ENCODE measurements at regions not wholly inside any gene's neighbourhood (a gene's known extent, or its start where the extent isn't known, plus 50 kb on each side); places are given as distances from the start of the nearest gene placed in this dataset.

GRCh38 chr16:51707666-51708065 lies 556.6 kb upstream of the SALL1 start:
- 28% methylated on average over 4 of the region's 6 CpGs for WGBS (ENCODE audit: insufficient coverage)
- no peaks in the 10 kb centered on the region for H3K27me3 ChIP-seq (ENCODE audit: control insufficient read depth, insufficient read depth, low read length)
- peaks cover 3% of the 10 kb centered on the region for H3K9me3 ChIP-seq (replicated peaks; ENCODE audit: control insufficient read depth, low read depth, low read length)
- no peak overlapping the region for H3K27ac ChIP-seq (ENCODE audit: low read length)
- H3K36me3 ChIP-seq (ENCODE audit: control insufficient read depth, insufficient read depth, low read length): no peaks in the 10 kb centered on the region
- no peaks in the 10 kb centered on the region for H3K4me1 ChIP-seq (ENCODE audit: control insufficient read depth, insufficient read depth, low read length)
- no peak overlapping the region for H3K4me3 ChIP-seq (ENCODE audit: low read length)
- no peak for DNase-seq

- peaks cover 3% of the 10 kb centered on the region for H3K9me3 ChIP-seq (replicated peaks; ENCODE audit: control insufficient read depth, low read depth, low read length)
- H3K4me1 ChIP-seq (ENCODE audit: control insufficient read depth, insufficient read depth, low read length): no peaks in the 10 kb centered on the region
- no peaks in the 10 kb centered on the region for H3K36me3 ChIP-seq (ENCODE audit: control insufficient read depth, insufficient read depth, low read length)
- H3K27ac ChIP-seq (ENCODE audit: low read length): no peak overlapping the region
- no peak for DNase-seq
- no peak overlapping the region for H3K4me3 ChIP-seq (ENCODE audit: low read length)
- no peaks in the 10 kb centered on the region for H3K27me3 ChIP-seq (ENCODE audit: control insufficient read depth, insufficient read depth, low read length)
Observed at GRCh38 chr16:51705142-51705541, 554.1 kb upstream of the SALL1 start.

DNA sequence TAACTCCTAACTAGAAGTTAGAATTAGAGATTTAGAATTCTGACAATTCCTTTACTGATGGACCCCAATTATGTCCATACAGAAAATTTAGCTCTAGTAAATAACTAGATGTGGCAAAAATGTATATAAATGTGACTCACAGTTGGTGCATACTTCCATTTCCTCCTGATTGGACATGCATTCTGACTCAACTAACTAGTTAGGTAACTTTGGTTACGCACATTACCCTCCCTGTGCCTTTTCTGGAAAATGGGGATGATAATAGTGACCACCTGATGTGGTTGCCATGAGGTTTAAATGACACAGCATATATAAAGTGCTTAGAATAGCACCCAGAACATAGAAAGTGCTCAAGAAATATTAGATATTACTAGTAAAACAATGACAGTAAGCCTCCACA lies 550.0 kb upstream of the SALL1 start:
- WGBS (ENCODE audit: insufficient coverage): no CpG with 5 or more reads among the region's 1 CpG
- H3K4me3 ChIP-seq (ENCODE audit: low read length): no peak overlapping the region
- no peak for DNase-seq
- no peaks in the 10 kb centered on the region for H3K4me1 ChIP-seq (ENCODE audit: control insufficient read depth, insufficient read depth, low read length)
- peaks cover 3% of the 10 kb centered on the region for H3K9me3 ChIP-seq (replicated peaks; ENCODE audit: control insufficient read depth, low read depth, low read length)
- no peaks in the 10 kb centered on the region for H3K36me3 ChIP-seq (ENCODE audit: control insufficient read depth, insufficient read depth, low read length)
- H3K27ac ChIP-seq (ENCODE audit: low read length): no peak overlapping the region
- no peaks in the 10 kb centered on the region for H3K27me3 ChIP-seq (ENCODE audit: control insufficient read depth, insufficient read depth, low read length)

DNA sequence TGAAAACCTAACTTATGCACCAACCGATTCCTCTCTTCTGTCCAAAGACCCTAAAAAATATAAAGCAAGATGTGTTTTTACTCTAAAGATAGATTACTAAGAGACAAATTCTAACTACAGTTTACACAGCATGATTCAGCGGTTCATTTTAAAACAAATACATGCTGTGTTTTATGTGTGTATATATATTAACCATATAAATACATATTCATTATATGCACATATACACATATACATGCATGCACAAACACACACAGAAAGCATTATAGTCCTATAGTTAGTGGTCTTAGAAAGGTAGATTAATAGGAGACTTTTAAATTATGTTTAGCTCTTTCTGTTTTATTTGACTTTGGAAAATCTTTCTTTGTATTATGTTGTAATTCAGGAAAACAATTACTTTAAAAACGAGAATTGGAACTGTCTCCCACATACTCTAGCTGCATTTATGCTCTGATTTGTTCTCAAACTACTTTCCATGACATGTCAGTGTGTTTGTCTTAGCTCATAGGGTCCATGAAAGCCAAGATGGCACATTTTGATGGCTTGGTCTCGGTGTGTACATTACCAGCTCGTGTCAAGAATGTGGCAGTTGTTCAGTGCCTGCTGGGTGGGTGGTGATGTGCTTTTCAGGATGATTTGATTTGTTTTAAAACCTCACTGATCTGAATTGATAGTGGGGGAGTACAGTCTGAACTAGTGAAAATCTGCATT lies 548.8 kb upstream of the SALL1 start:
- no peaks in the 10 kb centered on the region for H3K4me1 ChIP-seq (ENCODE audit: control insufficient read depth, insufficient read depth, low read length)
- H3K4me3 ChIP-seq (ENCODE audit: low read length): no peak overlapping the region
- H3K9me3 ChIP-seq (replicated peaks; ENCODE audit: control insufficient read depth, low read depth, low read length): peaks cover 3% of the 10 kb centered on the region
- 71% methylated on average over 2 of the region's 5 CpGs for WGBS (ENCODE audit: insufficient coverage)
- no peaks in the 10 kb centered on the region for H3K27me3 ChIP-seq (ENCODE audit: control insufficient read depth, insufficient read depth, low read length)
- no peak for DNase-seq
- no peaks in the 10 kb centered on the region for H3K36me3 ChIP-seq (ENCODE audit: control insufficient read depth, insufficient read depth, low read length)
- H3K27ac ChIP-seq (ENCODE audit: low read length): no peak overlapping the region

DNA sequence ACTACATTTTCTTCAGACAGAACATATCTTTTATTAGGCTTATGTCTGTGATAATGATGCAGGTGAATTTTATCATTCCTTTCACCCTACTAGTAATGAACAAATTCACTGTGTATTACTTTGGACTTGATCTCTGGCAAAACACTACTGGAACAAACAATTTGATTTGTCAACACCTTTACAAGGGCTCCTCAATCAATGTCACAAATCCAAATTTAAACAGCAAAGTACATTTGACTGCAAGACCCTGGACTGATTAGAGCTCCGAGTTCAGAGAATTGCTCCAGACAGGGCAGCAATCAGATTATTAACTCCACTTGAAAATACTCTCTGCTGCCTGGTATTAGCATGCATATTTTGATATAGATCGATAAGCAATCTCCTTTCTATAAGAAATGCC lies 547.6 kb upstream of the SALL1 start:
- no peak for DNase-seq
- no peak overlapping the region for H3K27ac ChIP-seq (ENCODE audit: low read length)
- no peaks in the 10 kb centered on the region for H3K36me3 ChIP-seq (ENCODE audit: control insufficient read depth, insufficient read depth, low read length)
- H3K27me3 ChIP-seq (ENCODE audit: control insufficient read depth, insufficient read depth, low read length): no peaks in the 10 kb centered on the region
- no CpG with 5 or more reads among the region's 2 CpGs for WGBS (ENCODE audit: insufficient coverage)
- H3K4me1 ChIP-seq (ENCODE audit: control insufficient read depth, insufficient read depth, low read length): no peaks in the 10 kb centered on the region
- no peaks in the 10 kb centered on the region for H3K9me3 ChIP-seq (replicated peaks; ENCODE audit: control insufficient read depth, low read depth, low read length)
- H3K4me3 ChIP-seq (ENCODE audit: low read length): no peak overlapping the region

GRCh38 chr16:51697454-51697853 lies 546.4 kb upstream of the SALL1 start:
- H3K4me1 ChIP-seq (ENCODE audit: control insufficient read depth, insufficient read depth, low read length): no peaks in the 10 kb centered on the region
- no peak for DNase-seq
- H3K36me3 ChIP-seq (ENCODE audit: control insufficient read depth, insufficient read depth, low read length): no peaks in the 10 kb centered on the region
- no peak overlapping the region for H3K4me3 ChIP-seq (ENCODE audit: low read length)
- H3K27me3 ChIP-seq (ENCODE audit: control insufficient read depth, insufficient read depth, low read length): no peaks in the 10 kb centered on the region
- 29% methylated on average over 1 of the region's 2 CpGs for WGBS (ENCODE audit: insufficient coverage)
- H3K9me3 ChIP-seq (replicated peaks; ENCODE audit: control insufficient read depth, low read depth, low read length): no peaks in the 10 kb centered on the region
- H3K27ac ChIP-seq (ENCODE audit: low read length): no peak overlapping the region

DNA sequence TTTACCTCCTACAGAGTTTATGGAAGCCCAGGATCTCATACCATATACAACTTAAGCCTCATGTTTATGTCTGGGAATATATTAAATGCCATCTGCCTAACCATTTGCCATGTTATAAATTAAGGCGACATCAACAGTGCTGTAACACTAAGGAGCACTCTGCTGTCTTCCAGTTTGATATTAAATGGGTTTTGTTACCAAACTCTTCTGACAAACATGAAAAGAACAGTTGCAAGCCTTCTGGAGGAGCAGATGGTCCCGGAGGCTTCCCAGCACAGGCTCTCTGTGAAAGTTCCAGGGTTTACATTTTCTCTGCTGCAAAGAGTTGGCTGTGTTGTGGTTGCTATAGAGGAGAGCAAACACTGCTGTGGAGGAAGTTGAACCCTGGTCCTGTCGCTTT lies 545.3 kb upstream of the SALL1 start:
- Histone ChIP-seq H3K36me3 (ENCODE audit: control insufficient read depth, insufficient read depth, low read length) (no peaks in the 10 kb centered on the region), H3K4me1 (ENCODE audit: control insufficient read depth, insufficient read depth, low read length) (no peaks in the 10 kb centered on the region), H3K27me3 (ENCODE audit: control insufficient read depth, insufficient read depth, low read length) (no peaks in the 10 kb centered on the region), H3K4me3 (ENCODE audit: low read length) (no peak overlapping the region), H3K9me3 (replicated peaks; ENCODE audit: control insufficient read depth, low read depth, low read length) (no peaks in the 10 kb centered on the region), H3K27ac (ENCODE audit: low read length) (no peak overlapping the region)
- DNase-seq: peak; percentile 4
- no CpG with 5 or more reads among the region's 3 CpGs for WGBS (ENCODE audit: insufficient coverage)

- no peak for DNase-seq
- Histone ChIP-seq H3K27ac (ENCODE audit: low read length) (no peak overlapping the region), H3K9me3 (replicated peaks; ENCODE audit: control insufficient read depth, low read depth, low read length) (peaks cover 2% of the 10 kb centered on the region), H3K4me3 (ENCODE audit: low read length) (no peak overlapping the region), H3K36me3 (ENCODE audit: control insufficient read depth, insufficient read depth, low read length) (no peaks in the 10 kb centered on the region), H3K27me3 (ENCODE audit: control insufficient read depth, insufficient read depth, low read length) (no peaks in the 10 kb centered on the region), H3K4me1 (ENCODE audit: control insufficient read depth, insufficient read depth, low read length) (no peaks in the 10 kb centered on the region)
- WGBS (ENCODE audit: insufficient coverage): 69% methylated on average over 3 of the region's 4 CpGs
Observed at GRCh38 chr16:51691109-51691508, 540.0 kb upstream of the SALL1 start.

DNA sequence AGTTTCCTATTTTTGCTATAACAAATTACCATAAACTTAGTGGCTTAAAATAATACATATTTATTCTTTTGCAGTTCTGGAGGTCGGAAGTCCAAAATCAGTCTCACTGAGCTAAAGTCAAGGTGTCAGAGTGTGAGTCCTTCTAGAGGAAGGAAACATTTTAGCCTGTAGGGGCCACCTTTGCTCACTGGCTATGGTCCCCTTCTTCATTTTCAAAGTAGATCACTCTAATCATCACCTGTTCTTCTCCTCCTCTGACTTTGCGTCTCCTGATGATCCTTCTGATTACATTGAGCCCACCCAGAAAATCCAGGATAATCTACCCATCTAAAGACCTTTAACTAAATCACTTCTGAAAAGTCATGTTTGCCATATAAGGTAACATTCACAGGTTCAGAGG lies 534.4 kb upstream of the SALL1 start:
- Histone ChIP-seq H3K27me3 (ENCODE audit: control insufficient read depth, insufficient read depth, low read length) (no peaks in the 10 kb centered on the region), H3K4me1 (ENCODE audit: control insufficient read depth, insufficient read depth, low read length) (no peaks in the 10 kb centered on the region), H3K27ac (ENCODE audit: low read length) (no peak overlapping the region), H3K36me3 (ENCODE audit: control insufficient read depth, insufficient read depth, low read length) (no peaks in the 10 kb centered on the region), H3K4me3 (ENCODE audit: low read length) (no peak overlapping the region), H3K9me3 (replicated peaks; ENCODE audit: control insufficient read depth, low read depth, low read length) (no peaks in the 10 kb centered on the region)
- DNase-seq: no peak
- WGBS (ENCODE audit: insufficient coverage): 67% methylated on average over 1 of the region's 2 CpGs

DNA sequence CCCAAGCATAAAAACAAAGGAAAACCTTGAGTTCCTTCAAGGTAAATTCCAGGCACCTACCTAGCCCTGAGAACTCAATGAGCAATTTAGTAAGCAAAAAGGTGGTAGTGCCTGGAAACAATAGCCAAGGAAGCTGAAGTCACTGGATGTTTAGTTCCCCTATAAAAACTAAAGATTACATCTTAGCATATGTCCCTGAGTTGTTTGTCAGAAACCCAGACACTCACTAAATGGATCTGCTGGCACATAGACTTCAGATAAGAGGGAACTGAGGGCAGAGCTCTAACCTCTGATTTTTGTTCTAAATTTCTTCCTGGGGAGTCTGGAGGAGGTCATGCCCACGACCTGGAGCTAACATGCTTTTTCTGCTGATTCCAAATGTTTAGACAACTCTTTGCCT lies 532.8 kb upstream of the SALL1 start:
- Histone ChIP-seq H3K27ac (ENCODE audit: low read length) (no peak overlapping the region), H3K9me3 (replicated peaks; ENCODE audit: control insufficient read depth, low read depth, low read length) (no peaks in the 10 kb centered on the region), H3K36me3 (ENCODE audit: control insufficient read depth, insufficient read depth, low read length) (no peaks in the 10 kb centered on the region), H3K4me1 (ENCODE audit: control insufficient read depth, insufficient read depth, low read length) (no peaks in the 10 kb centered on the region), H3K4me3 (ENCODE audit: low read length) (no peak overlapping the region), H3K27me3 (ENCODE audit: control insufficient read depth, insufficient read depth, low read length) (no peaks in the 10 kb centered on the region)
- 0% methylated on average over 1 of the region's 1 CpG for WGBS (ENCODE audit: insufficient coverage)
- no peak for DNase-seq

GRCh38 chr16:51682905-51683304 lies 531.8 kb upstream of the SALL1 start:
- no peak for DNase-seq
- no CpG with 5 or more reads among the region's 3 CpGs for WGBS (ENCODE audit: insufficient coverage)

More at GRCh38 chr16:51682905-51683304, 531.8 kb upstream of the SALL1 start:
- H3K36me3 ChIP-seq (ENCODE audit: control insufficient read depth, insufficient read depth, low read length): no peaks in the 10 kb centered on the region
- H3K4me1 ChIP-seq (ENCODE audit: control insufficient read depth, insufficient read depth, low read length): no peaks in the 10 kb centered on the region
- no peaks in the 10 kb centered on the region for H3K27me3 ChIP-seq (ENCODE audit: control insufficient read depth, insufficient read depth, low read length)
- H3K27ac ChIP-seq (ENCODE audit: low read length): no peak overlapping the region
- no peaks in the 10 kb centered on the region for H3K9me3 ChIP-seq (replicated peaks; ENCODE audit: control insufficient read depth, low read depth, low read length)
- no peak overlapping the region for H3K4me3 ChIP-seq (ENCODE audit: low read length)
